GM12892 (cell line): ENCODE measurements at regions not wholly inside any gene's neighbourhood (a gene's known extent, or its start where the extent isn't known, plus 50 kb on each side); places are given as distances from the start of the nearest gene placed in this dataset.

Experiments used
- POLR2A ChIP-seq: IDR thresholded peaks from 2 replicates; pipeline ENCODE4 v1.6.1; 2011; ENCODE audit warnings: low read depth, low read length, control low read depth
- POLR2AphosphoS5 ChIP-seq: IDR thresholded peaks from 2 replicates; pipeline ENCODE4 v1.6.1; 2011; ENCODE audit warnings: low read depth, low read length, control low read depth

GRCh38 chr2:9092383-9093282 lies 89.1 kb upstream of the MBOAT2 start:
- TF ChIP-seq POLR2A (no peak), POLR2AphosphoS5 (no peak)
